ENCODE measurements at regions not wholly inside any gene's neighbourhood (a gene's known extent, or its start where the extent isn't known, plus 50 kb on each side); places are given as distances from the start of the nearest gene placed in this dataset.

- no peaks in the 10 kb centered on the region for H3K9me3 ChIP-seq
- H3K36me3 ChIP-seq = no peaks in the 10 kb centered on the region
- TF ChIP-seq POLR2AphosphoS5 (IDR thresholded peaks at IDR 0.05) (no peak), POLR2A (IDR thresholded peaks at IDR 0.05) (no peak), CTCF (IDR thresholded peaks at IDR 0.05 in 8 of 11, conservative IDR thresholded peaks at IDR 0.05 in 3 of 11) (no peak)
- peaks cover 0 to 67% (median 0%) of the 10 kb centered on the region in 7 donors for H3K27me3 ChIP-seq (replicated peaks in 1 of 7)
- 87 to 97% (median 94%) methylated on average over 7 of the region's 7 CpGs for WGBS, 5 donors
- no peaks in the 10 kb centered on the region for H3K4me1 ChIP-seq
- no peak overlapping the region for H3K4me3 ChIP-seq
- DNase-seq = no peak
- intact Hi-C loops (cut with DNase I; ENCODE audit: low total_unique reads) = no loop called here
- H3K27ac ChIP-seq = no peak overlapping the region
Measured at GRCh38 chr1:30102605-30103004, 620.8 kb downstream of the MATN1 start.

GRCh38 chr1:30101487-30102227 is 621.7 kb downstream of the MATN1 start:
- H3K4me3 ChIP-seq = no peak overlapping the region
- peaks cover 0 to 57% (median 0%) of the 10 kb centered on the region in 7 donors for H3K27me3 ChIP-seq (replicated peaks in 1 of 7)
- no peaks in the 10 kb centered on the region for H3K36me3 ChIP-seq
- no peaks in the 10 kb centered on the region for H3K9me3 ChIP-seq
- no peak for DNase-seq
- no peak overlapping the region for H3K27ac ChIP-seq
- TF ChIP-seq CTCF (IDR thresholded peaks at IDR 0.05 in 8 of 11, conservative IDR thresholded peaks at IDR 0.05 in 3 of 11) (no peak), POLR2A (IDR thresholded peaks at IDR 0.05) (no peak), POLR2AphosphoS5 (IDR thresholded peaks at IDR 0.05) (no peak)
- WGBS, 5 donors = 18 to 64% (median 56%) methylated on average over 2 to 9 of the region's 9 CpGs
- intact Hi-C loops (cut with DNase I; ENCODE audit: low total_unique reads) = no loop called here
- no peaks in the 10 kb centered on the region for H3K4me1 ChIP-seq

- H3K27me3 ChIP-seq (replicated peaks in 1 of 7) = peaks cover 0 to 51% (median 0%) of the 10 kb centered on the region in 7 donors
- 35 to 55% (median 52%) methylated on average over 8 of the region's 8 CpGs for WGBS, 5 donors
- H3K9me3 ChIP-seq = no peaks in the 10 kb centered on the region
- intact Hi-C loops (cut with DNase I; ENCODE audit: low total_unique reads) = no loop called here
- no peaks in the 10 kb centered on the region for H3K36me3 ChIP-seq
- TF ChIP-seq POLR2AphosphoS5 (IDR thresholded peaks at IDR 0.05) (no peak), POLR2A (IDR thresholded peaks at IDR 0.05) (no peak), CTCF (IDR thresholded peaks at IDR 0.05 in 8 of 11, conservative IDR thresholded peaks at IDR 0.05 in 3 of 11) (no peak)
- H3K4me3 ChIP-seq = no peak overlapping the region
- H3K27ac ChIP-seq = no peak overlapping the region
- no peaks in the 10 kb centered on the region for H3K4me1 ChIP-seq
- no peak for DNase-seq
Measured at GRCh38 chr1:30101016-30101415, 622.4 kb downstream of the MATN1 start.

GRCh38 chr1:30100524-30100862 is 622.9 kb downstream of the MATN1 start:
- 48 to 63% (median 61%) methylated on average over 2 to 4 of the region's 4 CpGs for WGBS, 5 donors
- TF ChIP-seq POLR2A (IDR thresholded peaks at IDR 0.05) (no peak), CTCF (IDR thresholded peaks at IDR 0.05 in 8 of 11, conservative IDR thresholded peaks at IDR 0.05 in 3 of 11) (no peak), POLR2AphosphoS5 (IDR thresholded peaks at IDR 0.05) (no peak)

More at GRCh38 chr1:30100524-30100862, 622.9 kb downstream of the MATN1 start:
- Histone ChIP-seq H3K27me3 (replicated peaks in 1 of 7) (peaks cover 0 to 45% (median 0%) of the 10 kb centered on the region in 7 donors), H3K27ac (no peak overlapping the region), H3K9me3 (no peaks in the 10 kb centered on the region), H3K4me3 (no peak overlapping the region), H3K36me3 (no peaks in the 10 kb centered on the region), H3K4me1 (no peaks in the 10 kb centered on the region)
- intact Hi-C loops (cut with DNase I; ENCODE audit: low total_unique reads) = no loop called here
- DNase-seq = no peak

Measured in spleen (tissue), 11 donors.